LNCaP clone FGC (cell line): ENCODE measurements at regions not wholly inside any gene's neighbourhood (a gene's known extent, or its start where the extent isn't known, plus 50 kb on each side); places are given as distances from the start of the nearest gene placed in this dataset.
A peak's percentile ranks its signal among the peaks of the same experiment; 100 is the strongest.
"Not testable (repeated sequence)": the region's sequence is repeated elsewhere in the genome, so short reads cannot be mapped to it uniquely, and the experiment has no call there.

ENCODE experiments used
- DNase-seq: peaks from one replicate; pipeline ENCODE4 v3.0.0-alpha.2; 2011; ENCODE audit warnings: low read depth
- H3K4me3 ChIP-seq: 2 replicates; pipeline ENCODE4 v1.5.1; 2011; ENCODE audit warnings: mild to moderate bottlenecking, low read depth, low read length, control low read depth
- TF ChIP-seq, protein P1 (sequence below): IDR thresholded peaks from 2 replicates; pipeline ENCODE4 v1.5.1; 2012; ENCODE audit warnings: mild to moderate bottlenecking; ENCODE audit not compliant: control insufficient read depth, insufficient read depth; ENCODE audit errors: extremely low read depth

DNA sequence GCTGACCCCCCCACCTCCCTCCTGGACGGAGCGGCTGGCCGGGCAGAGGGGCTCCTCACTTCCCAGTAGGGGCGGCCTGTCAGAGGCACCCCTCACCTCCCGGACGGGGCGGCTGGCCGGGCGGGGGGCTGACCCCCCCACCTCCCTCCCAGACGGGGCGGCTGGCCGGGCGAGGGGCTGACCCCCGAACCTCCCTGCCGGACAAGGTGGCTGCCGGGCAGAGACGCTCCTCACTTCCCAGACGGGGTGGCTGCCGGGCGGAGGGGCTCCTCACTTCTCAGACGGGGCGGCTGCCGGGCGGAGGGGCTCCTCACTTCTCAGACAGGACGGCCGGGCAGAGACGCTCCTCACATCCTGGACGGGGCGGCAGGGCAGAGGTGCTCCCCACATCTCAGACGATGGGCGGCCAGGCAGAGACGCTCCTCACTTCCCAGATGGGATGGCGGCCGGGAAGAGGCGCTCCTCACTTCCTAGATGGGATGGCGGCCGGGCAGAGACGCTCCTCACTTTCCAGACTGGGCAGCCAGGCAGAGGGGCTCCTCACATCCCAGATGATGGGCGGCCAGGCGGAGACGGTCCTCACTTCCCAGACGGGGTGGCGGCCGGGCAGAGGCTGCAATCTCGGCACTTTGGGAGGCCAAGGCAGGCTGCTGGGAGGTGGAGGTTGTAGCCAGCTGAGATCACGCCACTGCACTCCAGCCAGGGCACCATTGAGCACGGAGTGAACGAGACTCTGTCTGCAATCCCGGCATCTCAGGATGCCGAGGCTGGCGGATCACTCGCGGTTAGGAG is 66.2 kb upstream of the PAPPA2 start:
- DNase-seq: not testable (repeated sequence)

DNA sequence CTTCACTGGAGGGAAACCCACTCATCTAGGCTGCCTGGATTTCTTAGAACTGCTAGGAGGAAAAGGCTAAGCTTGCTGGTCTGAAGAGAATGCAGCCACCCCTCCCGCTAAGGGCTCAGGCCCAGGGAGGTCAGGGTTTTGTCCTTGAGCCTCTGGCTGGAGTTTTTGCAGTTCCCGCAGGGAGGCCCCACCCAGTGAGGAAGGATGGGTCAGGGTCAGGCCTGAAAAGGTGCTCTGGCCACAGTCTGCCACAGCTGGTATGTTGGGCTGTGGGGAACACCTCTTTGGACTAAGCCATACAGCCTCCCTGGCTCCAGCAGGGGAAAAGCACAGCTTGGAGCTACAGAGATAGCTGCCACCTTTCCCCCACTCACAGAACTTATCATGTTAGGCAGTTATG is 71.4 kb upstream of the PAPPA2 start:
- TF ChIP-seq, protein P1, sequence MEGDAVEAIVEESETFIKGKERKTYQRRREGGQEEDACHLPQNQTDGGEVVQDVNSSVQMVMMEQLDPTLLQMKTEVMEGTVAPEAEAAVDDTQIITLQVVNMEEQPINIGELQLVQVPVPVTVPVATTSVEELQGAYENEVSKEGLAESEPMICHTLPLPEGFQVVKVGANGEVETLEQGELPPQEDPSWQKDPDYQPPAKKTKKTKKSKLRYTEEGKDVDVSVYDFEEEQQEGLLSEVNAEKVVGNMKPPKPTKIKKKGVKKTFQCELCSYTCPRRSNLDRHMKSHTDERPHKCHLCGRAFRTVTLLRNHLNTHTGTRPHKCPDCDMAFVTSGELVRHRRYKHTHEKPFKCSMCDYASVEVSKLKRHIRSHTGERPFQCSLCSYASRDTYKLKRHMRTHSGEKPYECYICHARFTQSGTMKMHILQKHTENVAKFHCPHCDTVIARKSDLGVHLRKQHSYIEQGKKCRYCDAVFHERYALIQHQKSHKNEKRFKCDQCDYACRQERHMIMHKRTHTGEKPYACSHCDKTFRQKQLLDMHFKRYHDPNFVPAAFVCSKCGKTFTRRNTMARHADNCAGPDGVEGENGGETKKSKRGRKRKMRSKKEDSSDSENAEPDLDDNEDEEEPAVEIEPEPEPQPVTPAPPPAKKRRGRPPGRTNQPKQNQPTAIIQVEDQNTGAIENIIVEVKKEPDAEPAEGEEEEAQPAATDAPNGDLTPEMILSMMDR: no peak

More for the DNA sequence above, 66.2 kb upstream of the PAPPA2 start:
- not testable (repeated sequence) for H3K4me3 ChIP-seq

DNA sequence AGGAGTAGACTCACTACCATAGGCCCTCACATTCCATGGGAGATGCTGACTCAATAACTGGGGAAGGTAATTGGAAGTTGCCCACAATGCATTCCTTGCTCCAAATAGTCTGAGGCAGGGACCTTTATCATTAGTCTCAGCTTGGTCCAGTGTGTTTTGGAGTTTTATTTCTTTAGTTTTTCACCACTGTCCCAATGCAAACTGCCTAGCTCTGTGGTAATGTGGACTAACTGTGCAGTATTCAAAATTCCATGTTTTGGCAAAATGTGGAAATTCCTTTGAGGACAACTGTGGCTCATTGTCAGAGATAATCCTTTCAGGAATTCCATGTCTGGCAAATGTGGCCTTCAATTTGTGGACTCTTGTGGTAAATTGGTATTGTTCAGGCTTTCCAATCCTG is 78.1 kb upstream of the PAPPA2 start:
- TF ChIP-seq, protein P1: no peak
- H3K4me3 ChIP-seq: no peak overlapping the region
- no peak for DNase-seq

More for the DNA sequence above, 71.4 kb upstream of the PAPPA2 start:
- no peak for DNase-seq
- no peak overlapping the region for H3K4me3 ChIP-seq

DNA sequence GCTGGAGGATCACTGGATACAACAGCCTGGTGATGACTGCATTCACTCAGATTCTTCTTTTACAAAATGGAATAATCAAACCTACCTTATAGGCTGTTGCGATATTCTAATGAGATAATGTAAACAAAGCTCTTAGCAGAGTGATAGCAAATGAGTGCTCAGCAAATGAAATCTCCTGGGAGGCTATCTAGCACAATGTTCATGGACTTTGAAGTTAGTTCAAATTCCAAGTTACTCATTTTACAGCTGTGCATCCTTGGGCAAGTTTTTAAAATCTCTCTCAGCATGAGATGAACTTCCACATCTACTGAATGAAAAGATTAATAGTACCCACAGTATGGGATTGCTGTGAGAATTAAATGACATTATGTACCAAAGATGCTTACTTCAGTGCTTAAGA is 80.8 kb upstream of the PAPPA2 start:
- TF ChIP-seq, protein P1: no peak
- H3K4me3 ChIP-seq: no peak overlapping the region
- no peak for DNase-seq

DNA sequence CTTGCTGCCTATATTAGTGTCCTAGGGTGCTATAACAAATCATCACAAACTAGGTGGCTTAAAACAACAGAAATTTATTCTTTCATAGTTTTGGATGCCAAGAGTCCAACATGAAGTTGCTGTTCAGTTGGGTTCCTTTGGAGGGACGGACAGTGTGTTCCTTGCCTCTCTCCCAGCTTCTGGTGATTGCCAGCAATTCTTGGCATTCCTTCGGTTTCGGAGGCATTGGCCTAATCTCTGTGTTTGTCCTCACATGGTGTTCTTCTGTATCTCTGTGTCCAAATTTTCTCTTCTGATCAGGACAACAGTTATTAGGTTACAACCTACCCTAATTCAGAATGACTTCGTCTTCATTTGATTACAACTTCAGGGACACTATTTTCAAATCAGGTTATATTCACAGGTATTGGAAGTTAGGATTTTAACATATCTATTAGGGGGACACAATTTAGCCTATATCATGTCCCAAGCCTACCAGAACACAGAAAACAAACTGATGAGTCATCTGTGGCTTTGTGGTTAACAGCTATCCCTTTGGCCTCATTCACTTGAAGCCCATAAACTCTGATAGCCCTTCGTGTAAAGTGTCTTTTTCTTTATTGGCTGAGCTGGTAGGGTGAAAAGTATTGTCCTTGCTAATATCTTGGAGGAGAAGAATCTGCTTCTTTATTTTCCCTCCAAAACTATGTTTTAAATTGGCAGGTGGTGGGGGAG is 83.2 kb upstream of the PAPPA2 start:
- TF ChIP-seq, protein P1: no peak
- DNase-seq: no peak
- no peak overlapping the region for H3K4me3 ChIP-seq

DNA sequence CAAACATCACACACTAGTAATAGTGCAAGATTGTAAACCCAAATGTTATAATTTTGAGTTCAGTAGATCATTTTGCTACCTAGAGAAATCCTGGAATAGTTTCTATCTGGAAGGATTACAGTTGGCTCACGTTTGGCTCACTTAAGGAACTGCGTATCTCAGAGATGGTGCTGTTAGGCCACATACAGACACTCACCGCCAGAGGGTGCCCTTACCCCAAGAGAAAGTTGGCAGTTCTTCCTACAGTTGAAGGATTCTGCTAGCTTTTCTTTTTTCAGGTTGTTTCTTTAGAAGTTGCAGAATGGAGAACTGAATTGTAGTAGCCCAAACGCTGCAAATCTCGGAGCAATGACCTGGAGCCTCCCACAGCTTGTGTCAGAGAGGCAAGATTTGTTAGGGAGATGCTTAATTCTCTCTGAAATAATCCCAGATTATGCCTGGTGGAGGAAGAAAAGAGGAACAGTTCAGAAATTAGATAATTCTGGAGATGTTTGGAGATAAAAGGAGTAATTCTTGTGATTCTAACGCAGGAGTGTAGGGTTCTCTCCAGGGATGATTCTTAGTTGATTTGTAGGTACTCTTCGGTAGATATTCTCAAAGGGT is 87.9 kb upstream of the PAPPA2 start:
- no peak overlapping the region for H3K4me3 ChIP-seq
- TF ChIP-seq, protein P1: peak; percentile 94
- DNase-seq: peak; percentile 52

DNA sequence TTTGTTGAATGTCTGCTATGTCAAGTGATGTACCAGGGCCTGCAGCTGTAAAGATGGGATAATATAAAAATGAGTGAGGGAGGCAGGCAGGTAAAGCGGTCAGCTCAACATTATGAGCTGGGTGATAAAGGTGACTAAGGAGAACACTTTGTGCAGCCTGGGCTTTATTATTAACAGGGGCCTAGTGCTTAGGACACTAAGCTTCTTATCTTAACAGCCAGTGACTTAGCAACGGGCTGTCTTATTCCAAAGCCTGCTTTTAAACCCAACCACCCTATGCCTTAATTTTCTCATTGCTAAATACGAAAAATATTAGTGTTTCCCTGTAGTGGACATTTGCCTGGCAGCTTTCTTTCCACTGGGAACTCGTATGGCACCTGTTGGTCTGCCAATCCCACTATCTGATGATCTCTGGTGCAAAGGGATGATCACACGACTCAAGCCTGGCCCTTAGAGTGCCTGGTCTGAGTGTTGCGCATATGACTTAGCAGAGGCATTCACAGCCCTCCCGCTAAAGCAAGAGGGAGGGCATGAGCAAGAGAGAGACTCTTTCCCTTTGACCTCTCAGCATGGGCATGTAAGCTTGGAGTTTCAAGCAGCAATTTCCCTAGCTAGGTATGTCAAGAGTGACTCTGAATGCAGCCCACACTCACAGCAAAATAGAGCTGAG is 98.6 kb upstream of the PAPPA2 start:
- H3K4me3 ChIP-seq: no peak overlapping the region
- TF ChIP-seq, protein P1: no peak
- no peak for DNase-seq

DNA sequence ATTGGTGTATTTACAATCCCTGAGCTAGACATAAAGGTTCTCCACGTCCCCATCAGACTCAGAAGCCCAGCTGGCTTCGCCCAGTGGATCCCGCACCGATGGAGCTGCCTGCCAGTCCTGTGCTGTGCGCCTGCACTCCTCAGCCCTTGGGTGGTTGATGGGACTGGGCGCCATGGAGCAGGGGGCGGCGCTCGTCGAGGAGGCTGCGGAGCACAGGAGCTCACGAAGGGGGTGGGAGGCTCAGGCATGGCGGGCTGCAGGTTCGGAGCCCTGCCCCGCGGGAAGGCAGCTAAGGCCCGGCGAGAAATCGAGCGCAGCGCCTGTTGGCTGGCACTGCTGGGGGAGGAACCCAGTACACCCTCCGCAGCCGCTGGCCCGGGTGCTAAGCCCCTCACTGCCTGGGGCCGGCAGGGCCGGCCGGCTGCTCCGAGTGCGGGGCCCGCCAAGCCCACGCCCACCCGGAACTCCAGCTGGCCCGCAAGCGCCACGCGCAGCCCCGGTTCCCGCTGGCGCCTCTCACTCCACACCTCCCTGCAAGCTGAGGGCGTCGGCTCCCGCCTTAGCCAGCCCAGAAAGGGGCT is 113.8 kb upstream of the PAPPA2 start:
- not testable (repeated sequence) for DNase-seq, H3K4me3 ChIP-seq
